MM.1S (cell line): ENCODE measurements at regions not wholly inside any gene's neighbourhood (a gene's known extent, or its start where the extent isn't known, plus 50 kb on each side); places are given as distances from the start of the nearest gene placed in this dataset.

Experiments used
- DNase-seq: peaks from one replicate; pipeline ENCODE4 v3.0.0-alpha.2; 2015
- H2AFZ ChIP-seq: fragments of 300-600 bp; sonication (generic); 2 replicates; pipeline ENCODE4 v1.6.0; 2016; ENCODE audit warnings: antibody characterized with exemption, low read length
- H3F3A ChIP-seq: fragments of 300-600 bp; sonication (generic); 2 replicates; pipeline ENCODE4 v1.6.1; 2016; ENCODE audit warnings: mild to moderate bottlenecking, antibody characterized with exemption, low read length, moderate library complexity, mixed read lengths; ENCODE audit not compliant: insufficient read depth
- H3K27ac ChIP-seq: fragments of 300-600 bp; sonication (generic); 2 replicates; pipeline ENCODE4 v1.5.1; 2016; ENCODE audit warnings: mild to moderate bottlenecking, low read length
- H3K27me3 ChIP-seq: fragments of 300-600 bp; sonication (generic); replicated peaks from 2 replicates; pipeline ENCODE4 v1.6.0; 2016; ENCODE audit warnings: low read length; ENCODE audit not compliant: insufficient read depth
- H3K36me3 ChIP-seq: fragments of 300-600 bp; sonication (generic); replicated peaks from 2 replicates; pipeline ENCODE4 v1.6.1; 2016; ENCODE audit warnings: mild to moderate bottlenecking, low read length, mixed read lengths; ENCODE audit not compliant: insufficient read depth
- H3K4me1 ChIP-seq: fragments of 300-600 bp; sonication (generic); 2 replicates; pipeline ENCODE4 v1.6.1; 2016; ENCODE audit warnings: low read length, mixed read lengths
- H3K4me2 ChIP-seq: fragments of 300-600 bp; sonication (generic); 2 replicates; pipeline ENCODE4 v1.6.0; 2016; ENCODE audit warnings: low read depth, low read length
- H3K4me3 ChIP-seq: fragments of 300-600 bp; sonication (generic); 2 replicates; pipeline ENCODE4 v1.5.1; 2016; ENCODE audit warnings: low read length, mixed read lengths
- H3K79me2 ChIP-seq: fragments of 300-600 bp; sonication (generic); 2 replicates; pipeline ENCODE4 v1.6.1; 2016; ENCODE audit warnings: mixed run types, low read length, mixed read lengths
- H3K9ac ChIP-seq: fragments of 300-600 bp; sonication (generic); 2 replicates; pipeline ENCODE4 v1.6.1; 2016; ENCODE audit warnings: low read length, mixed read lengths
- H3K9me2 ChIP-seq: fragments of 300-600 bp; sonication (generic); replicated peaks from 2 replicates; pipeline ENCODE4 v1.6.1; 2016; ENCODE audit warnings: mild to moderate bottlenecking, low read length, mixed read lengths; ENCODE audit not compliant: insufficient read depth
- H3K9me3 ChIP-seq: fragments of 300-600 bp; sonication (generic); replicated peaks from 2 replicates; pipeline ENCODE4 v1.6.1; 2016; ENCODE audit warnings: mild to moderate bottlenecking, low read length, mixed read lengths; ENCODE audit not compliant: insufficient read depth
- H4K20me1 ChIP-seq: fragments of 300-600 bp; sonication (generic); 2 replicates; pipeline ENCODE4 v1.6.1; 2016; ENCODE audit warnings: mild to moderate bottlenecking, low read length, moderate library complexity, mixed read lengths; ENCODE audit not compliant: insufficient read depth
- CTCF ChIP-seq: fragments of 300-600 bp; sonication (generic); IDR thresholded peaks from 2 replicates; pipeline ENCODE4 v1.5.1; 2016; ENCODE audit warnings: antibody characterized with exemption, low read length, mixed read lengths
- EZH2 ChIP-seq: fragments of 300-600 bp; sonication (generic); optimal IDR thresholded peaks from 2 replicates; pipeline ENCODE3; 2017; ENCODE audit warnings: low read depth, mild to moderate bottlenecking, antibody characterized with exemption, low read length, mixed read lengths
- EZH2phosphoT487 ChIP-seq: fragments of 300-600 bp; sonication (generic); IDR thresholded peaks from 2 replicates; pipeline ENCODE4 v1.6.1; 2018; ENCODE audit warnings: antibody characterized with exemption, low read length

- H3K27ac ChIP-seq: no peak overlapping the region
- no peak overlapping the region for H3K9ac ChIP-seq
- no peaks in the 10 kb centered on the region for H3K9me2 ChIP-seq
- no peaks in the 10 kb centered on the region for H3F3A ChIP-seq
- no peaks in the 10 kb centered on the region for H3K79me2 ChIP-seq
- H3K9me3 ChIP-seq: no peaks in the 10 kb centered on the region
- no peak overlapping the region for H3K4me2 ChIP-seq
- no peak overlapping the region for H3K4me3 ChIP-seq
- H3K4me1 ChIP-seq: no peaks in the 10 kb centered on the region
- no peak overlapping the region for H2AFZ ChIP-seq
- H3K36me3 ChIP-seq: no peaks in the 10 kb centered on the region
- no peaks in the 10 kb centered on the region for H4K20me1 ChIP-seq
- TF ChIP-seq EZH2phosphoT487 (no peak), CTCF (no peak), EZH2 (no peak)
- no peak for DNase-seq
- peaks cover 83% of the 10 kb centered on the region for H3K27me3 ChIP-seq
These were observed 51.6 kb upstream of the LINC01488 start for GRCh38 chr11:69429716-69430491.

- no peaks in the 10 kb centered on the region for H3F3A ChIP-seq
- no peaks in the 10 kb centered on the region for H3K79me2 ChIP-seq
- H3K9me3 ChIP-seq: no peaks in the 10 kb centered on the region
- no peaks in the 10 kb centered on the region for H4K20me1 ChIP-seq
- H3K4me3 ChIP-seq: no peak overlapping the region
- H3K9ac ChIP-seq: no peak overlapping the region
- no peaks in the 10 kb centered on the region for H3K36me3 ChIP-seq
- TF ChIP-seq EZH2 (no peak), EZH2phosphoT487 (no peak), CTCF (no peak)
- no peak overlapping the region for H3K27ac ChIP-seq
- DNase-seq: no peak
- H2AFZ ChIP-seq: no peak overlapping the region
- peaks cover 83% of the 10 kb centered on the region for H3K27me3 ChIP-seq
- H3K9me2 ChIP-seq: no peaks in the 10 kb centered on the region
- no peaks in the 10 kb centered on the region for H3K4me1 ChIP-seq
- H3K4me2 ChIP-seq: no peak overlapping the region
These were observed 50.9 kb upstream of the LINC01488 start for GRCh38 chr11:69430566-69430965.

GRCh38 chr11:69431136-69431535, 50.3 kb upstream of the LINC01488 start:
- Histone ChIP-seq H3K9ac (no peak overlapping the region), H3K4me1 (no peaks in the 10 kb centered on the region), H3F3A (no peaks in the 10 kb centered on the region), H4K20me1 (no peaks in the 10 kb centered on the region), H3K79me2 (no peaks in the 10 kb centered on the region), H3K9me2 (no peaks in the 10 kb centered on the region), H3K27me3 (peaks cover 83% of the 10 kb centered on the region), H3K4me2 (no peak overlapping the region), H3K9me3 (no peaks in the 10 kb centered on the region), H3K36me3 (no peaks in the 10 kb centered on the region), H3K4me3 (no peak overlapping the region), H3K27ac (no peak overlapping the region), H2AFZ (no peak overlapping the region)
- TF ChIP-seq EZH2phosphoT487 (no peak), EZH2 (no peak), CTCF (no peak)
- no peak for DNase-seq
